ENCODE measurements at regions not wholly inside any gene's neighbourhood (a gene's known extent, or its start where the extent isn't known, plus 50 kb on each side); places are given as distances from the start of the nearest gene placed in this dataset.

- Histone ChIP-seq H3K9ac (ENCODE audit: low read depth in 1 of 3, low read length in 3 of 3) (no peak overlapping the region), H3K27ac (ENCODE audit: low read depth, low read length) (no peak overlapping the region)
Observed at GRCh38 chr4:174110180-174110579, 173.3 kb downstream of the FBXO8 start.

GRCh38 chr4:174107746-174108354 lies 175.6 kb downstream of the FBXO8 start:
- Histone ChIP-seq H3K36me3 (ENCODE audit: control insufficient read depth in 3 of 3, insufficient read depth in 3 of 3, low read length in 3 of 3) (no peaks in the 10 kb centered on the region), H3K27me3 (ENCODE audit: control insufficient read depth in 3 of 3, insufficient read depth in 3 of 3, low read length in 3 of 3) (peaks cover 0 to 3% (median 3%) of the 10 kb centered on the region in 3 donors), H3K27ac (ENCODE audit: low read depth, low read length) (no peak overlapping the region), H3K9me3 (ENCODE audit: control insufficient read depth in 3 of 3, low read length in 3 of 3) (no peaks in the 10 kb centered on the region), H3K4me3 (ENCODE audit: low read length in 3 of 3) (no peak overlapping the region), H3K9ac (ENCODE audit: low read depth in 1 of 3, low read length in 3 of 3) (no peak overlapping the region), H3K4me1 (ENCODE audit: control insufficient read depth in 3 of 3, insufficient read depth in 3 of 3, low read length in 3 of 3) (no peaks in the 10 kb centered on the region)

More at GRCh38 chr4:174110180-174110579, 173.3 kb downstream of the FBXO8 start:
- H3K4me1 ChIP-seq (ENCODE audit: control insufficient read depth in 3 of 3, insufficient read depth in 3 of 3, low read length in 3 of 3): no peaks in the 10 kb centered on the region
- peaks cover 0 to 3% (median 3%) of the 10 kb centered on the region in 3 donors for H3K27me3 ChIP-seq (ENCODE audit: control insufficient read depth in 3 of 3, insufficient read depth in 3 of 3, low read length in 3 of 3)
- no peaks in the 10 kb centered on the region for H3K9me3 ChIP-seq (ENCODE audit: control insufficient read depth in 3 of 3, low read length in 3 of 3)
- no peaks in the 10 kb centered on the region for H3K36me3 ChIP-seq (ENCODE audit: control insufficient read depth in 3 of 3, insufficient read depth in 3 of 3, low read length in 3 of 3)
- H3K4me3 ChIP-seq (ENCODE audit: low read length in 3 of 3): no peak overlapping the region

GRCh38 chr4:174105202-174105601 lies 178.3 kb downstream of the FBXO8 start:
- no peak overlapping the region for H3K27ac ChIP-seq (ENCODE audit: low read depth, low read length)
- no peaks in the 10 kb centered on the region for H3K4me1 ChIP-seq (ENCODE audit: control insufficient read depth in 3 of 3, insufficient read depth in 3 of 3, low read length in 3 of 3)
- H3K27me3 ChIP-seq (ENCODE audit: control insufficient read depth in 3 of 3, insufficient read depth in 3 of 3, low read length in 3 of 3): peaks cover 0 to 3% (median 3%) of the 10 kb centered on the region in 3 donors
- no peaks in the 10 kb centered on the region for H3K9me3 ChIP-seq (ENCODE audit: control insufficient read depth in 3 of 3, low read length in 3 of 3)
- no peaks in the 10 kb centered on the region for H3K36me3 ChIP-seq (ENCODE audit: control insufficient read depth in 3 of 3, insufficient read depth in 3 of 3, low read length in 3 of 3)
- no peak overlapping the region for H3K4me3 ChIP-seq (ENCODE audit: low read length in 3 of 3)
- H3K9ac ChIP-seq (ENCODE audit: low read depth in 1 of 3, low read length in 3 of 3): no peak overlapping the region

- H3K4me3 ChIP-seq (ENCODE audit: low read length in 3 of 3): no peak overlapping the region
- no peaks in the 10 kb centered on the region for H3K27me3 ChIP-seq (ENCODE audit: control insufficient read depth in 3 of 3, insufficient read depth in 3 of 3, low read length in 3 of 3)
- H3K27ac ChIP-seq (ENCODE audit: low read depth, low read length): no peak overlapping the region
- no peaks in the 10 kb centered on the region for H3K36me3 ChIP-seq (ENCODE audit: control insufficient read depth in 3 of 3, insufficient read depth in 3 of 3, low read length in 3 of 3)
- no peak overlapping the region for H3K9ac ChIP-seq (ENCODE audit: low read depth in 1 of 3, low read length in 3 of 3)
- H3K4me1 ChIP-seq (ENCODE audit: control insufficient read depth in 3 of 3, insufficient read depth in 3 of 3, low read length in 3 of 3): no peaks in the 10 kb centered on the region
- H3K9me3 ChIP-seq (ENCODE audit: control insufficient read depth in 3 of 3, low read length in 3 of 3): no peaks in the 10 kb centered on the region
Observed at GRCh38 chr4:174100910-174101309, 182.6 kb downstream of the FBXO8 start.

- no peaks in the 10 kb centered on the region for H3K9me3 ChIP-seq (ENCODE audit: control insufficient read depth in 3 of 3, low read length in 3 of 3)
- no peak overlapping the region for H3K4me3 ChIP-seq (ENCODE audit: low read length in 3 of 3)
- H3K4me1 ChIP-seq (ENCODE audit: control insufficient read depth in 3 of 3, insufficient read depth in 3 of 3, low read length in 3 of 3): no peaks in the 10 kb centered on the region
- H3K9ac ChIP-seq (ENCODE audit: low read depth in 1 of 3, low read length in 3 of 3): no peak overlapping the region
- no peaks in the 10 kb centered on the region for H3K27me3 ChIP-seq (ENCODE audit: control insufficient read depth in 3 of 3, insufficient read depth in 3 of 3, low read length in 3 of 3)
- no peaks in the 10 kb centered on the region for H3K36me3 ChIP-seq (ENCODE audit: control insufficient read depth in 3 of 3, insufficient read depth in 3 of 3, low read length in 3 of 3)
- H3K27ac ChIP-seq (ENCODE audit: low read depth, low read length): no peak overlapping the region
Observed at GRCh38 chr4:174099712-174100111, 183.8 kb downstream of the FBXO8 start.

GRCh38 chr4:174096999-174097398 lies 186.5 kb downstream of the FBXO8 start:
- Histone ChIP-seq H3K4me3 (ENCODE audit: low read length in 3 of 3) (no peak overlapping the region), H3K27ac (ENCODE audit: low read depth, low read length) (no peak overlapping the region), H3K9me3 (ENCODE audit: control insufficient read depth in 3 of 3, low read length in 3 of 3) (no peaks in the 10 kb centered on the region), H3K4me1 (ENCODE audit: control insufficient read depth in 3 of 3, insufficient read depth in 3 of 3, low read length in 3 of 3) (no peaks in the 10 kb centered on the region), H3K9ac (ENCODE audit: low read depth in 1 of 3, low read length in 3 of 3) (no peak overlapping the region), H3K27me3 (ENCODE audit: control insufficient read depth in 3 of 3, insufficient read depth in 3 of 3, low read length in 3 of 3) (no peaks in the 10 kb centered on the region), H3K36me3 (ENCODE audit: control insufficient read depth in 3 of 3, insufficient read depth in 3 of 3, low read length in 3 of 3) (no peaks in the 10 kb centered on the region)

- Histone ChIP-seq H3K36me3 (ENCODE audit: control insufficient read depth in 3 of 3, insufficient read depth in 3 of 3, low read length in 3 of 3) (no peaks in the 10 kb centered on the region), H3K27ac (ENCODE audit: low read depth, low read length) (no peak overlapping the region), H3K27me3 (ENCODE audit: control insufficient read depth in 3 of 3, insufficient read depth in 3 of 3, low read length in 3 of 3) (no peaks in the 10 kb centered on the region), H3K9ac (ENCODE audit: low read depth in 1 of 3, low read length in 3 of 3) (no peak overlapping the region), H3K4me1 (ENCODE audit: control insufficient read depth in 3 of 3, insufficient read depth in 3 of 3, low read length in 3 of 3) (no peaks in the 10 kb centered on the region), H3K9me3 (ENCODE audit: control insufficient read depth in 3 of 3, low read length in 3 of 3) (no peaks in the 10 kb centered on the region), H3K4me3 (ENCODE audit: low read length in 3 of 3) (no peak overlapping the region)
Observed at GRCh38 chr4:174096456-174096855, 187.0 kb downstream of the FBXO8 start.

GRCh38 chr4:174091130-174091529 lies 192.3 kb downstream of the FBXO8 start:
- Histone ChIP-seq H3K9me3 (ENCODE audit: control insufficient read depth in 3 of 3, low read length in 3 of 3) (no peaks in the 10 kb centered on the region), H3K4me1 (ENCODE audit: control insufficient read depth in 3 of 3, insufficient read depth in 3 of 3, low read length in 3 of 3) (no peaks in the 10 kb centered on the region), H3K27ac (ENCODE audit: low read depth, low read length) (no peak overlapping the region), H3K4me3 (ENCODE audit: low read length in 3 of 3) (no peak overlapping the region), H3K9ac (ENCODE audit: low read depth in 1 of 3, low read length in 3 of 3) (no peak overlapping the region), H3K36me3 (ENCODE audit: control insufficient read depth in 3 of 3, insufficient read depth in 3 of 3, low read length in 3 of 3) (no peaks in the 10 kb centered on the region), H3K27me3 (ENCODE audit: control insufficient read depth in 3 of 3, insufficient read depth in 3 of 3, low read length in 3 of 3) (no peaks in the 10 kb centered on the region)

GRCh38 chr4:174089711-174090110 lies 193.8 kb downstream of the FBXO8 start:
- no peaks in the 10 kb centered on the region for H3K9me3 ChIP-seq (ENCODE audit: control insufficient read depth in 3 of 3, low read length in 3 of 3)
- H3K27ac ChIP-seq (ENCODE audit: low read depth, low read length): no peak overlapping the region
- H3K9ac ChIP-seq (ENCODE audit: low read depth in 1 of 3, low read length in 3 of 3): no peak overlapping the region
- no peaks in the 10 kb centered on the region for H3K36me3 ChIP-seq (ENCODE audit: control insufficient read depth in 3 of 3, insufficient read depth in 3 of 3, low read length in 3 of 3)
- H3K4me1 ChIP-seq (ENCODE audit: control insufficient read depth in 3 of 3, insufficient read depth in 3 of 3, low read length in 3 of 3): no peaks in the 10 kb centered on the region
- H3K4me3 ChIP-seq (ENCODE audit: low read length in 3 of 3): no peak overlapping the region
- H3K27me3 ChIP-seq (ENCODE audit: control insufficient read depth in 3 of 3, insufficient read depth in 3 of 3, low read length in 3 of 3): no peaks in the 10 kb centered on the region

GRCh38 chr4:174088795-174089194 lies 194.7 kb downstream of the FBXO8 start:
- H3K4me1 ChIP-seq (ENCODE audit: control insufficient read depth in 3 of 3, insufficient read depth in 3 of 3, low read length in 3 of 3): no peaks in the 10 kb centered on the region

More at GRCh38 chr4:174088795-174089194, 194.7 kb downstream of the FBXO8 start:
- H3K27me3 ChIP-seq (ENCODE audit: control insufficient read depth in 3 of 3, insufficient read depth in 3 of 3, low read length in 3 of 3): no peaks in the 10 kb centered on the region
- no peak overlapping the region for H3K27ac ChIP-seq (ENCODE audit: low read depth, low read length)
- H3K36me3 ChIP-seq (ENCODE audit: control insufficient read depth in 3 of 3, insufficient read depth in 3 of 3, low read length in 3 of 3): no peaks in the 10 kb centered on the region
- H3K9ac ChIP-seq (ENCODE audit: low read depth in 1 of 3, low read length in 3 of 3): no peak overlapping the region
- H3K4me3 ChIP-seq (ENCODE audit: low read length in 3 of 3): no peak overlapping the region
- no peaks in the 10 kb centered on the region for H3K9me3 ChIP-seq (ENCODE audit: control insufficient read depth in 3 of 3, low read length in 3 of 3)
